Retinal pigment epithelial cell (primary cell): ENCODE measurements at regions not wholly inside any gene's neighbourhood (a gene's known extent, or its start where the extent isn't known, plus 50 kb on each side); places are given as distances from the start of the nearest gene placed in this dataset.
"Not testable (repeated sequence)": the region's sequence is repeated elsewhere in the genome, so short reads cannot be mapped to it uniquely, and the experiment has no call there.

ENCODE experiments used
- DNase-seq: peaks from one replicate; pipeline ENCODE4 v3.0.0-alpha.2; 2010; ENCODE audit warnings: low read depth
- H3K4me3 ChIP-seq: 2 replicates; pipeline ENCODE4 v1.5.1; 2011; ENCODE audit warnings: mild to moderate bottlenecking, low read length, control low read depth, moderate library complexity
- CTCF ChIP-seq: conservative IDR thresholded peaks from 2 replicates; pipeline ENCODE4 v1.5.1; 2011; ENCODE audit warnings: low read depth, low read length, control low read depth, inconsistent platforms

- H3K4me3 ChIP-seq: no peak overlapping the region
- no peak for TF ChIP-seq CTCF
- no peak for DNase-seq
Measured at GRCh38 chr13:79898202-79898826, 417.4 kb downstream of the NDFIP2 start.

- H3K4me3 ChIP-seq: no peak overlapping the region
- TF ChIP-seq CTCF: no peak
- no peak for DNase-seq
Measured at GRCh38 chr13:79896851-79897250, 415.9 kb downstream of the NDFIP2 start.

- DNase-seq: no peak
- no peak for TF ChIP-seq CTCF
- no peak overlapping the region for H3K4me3 ChIP-seq
Measured at GRCh38 chr13:79895416-79895815, 414.5 kb downstream of the NDFIP2 start.

- DNase-seq, H3K4me3 ChIP-seq: not testable (repeated sequence)
Measured at GRCh38 chr13:79887278-79887677, 406.3 kb downstream of the NDFIP2 start.

- no peak for TF ChIP-seq CTCF
- DNase-seq: no peak
- H3K4me3 ChIP-seq: no peak overlapping the region
Measured at GRCh38 chr13:79886601-79887000, 405.6 kb downstream of the NDFIP2 start.

GRCh38 chr13:79884890-79885289 lies 403.9 kb downstream of the NDFIP2 start:
- no peak for DNase-seq
- H3K4me3 ChIP-seq: no peak overlapping the region
- TF ChIP-seq CTCF: no peak

- no peak for DNase-seq
- no peak for TF ChIP-seq CTCF
Measured at GRCh38 chr13:79883216-79883615, 402.3 kb downstream of the NDFIP2 start.

GRCh38 chr13:79880818-79881217 lies 399.9 kb downstream of the NDFIP2 start:
- no peak overlapping the region for H3K4me3 ChIP-seq
- TF ChIP-seq CTCF: no peak
- no peak for DNase-seq

More at GRCh38 chr13:79883216-79883615, 402.3 kb downstream of the NDFIP2 start:
- H3K4me3 ChIP-seq: no peak overlapping the region
